Skin of body (tissue), 1 donor: ENCODE measurements at regions not wholly inside any gene's neighbourhood (a gene's known extent, or its start where the extent isn't known, plus 50 kb on each side); places are given as distances from the start of the nearest gene placed in this dataset.
"Not testable (repeated sequence)": the region's sequence is repeated elsewhere in the genome, so short reads cannot be mapped to it uniquely, and the experiment has no call there.

Experiments
- DNase-seq: peaks from one replicate; lab custom pipeline; 2025; lab: John Stamatoyannopoulos, UW

DNA sequence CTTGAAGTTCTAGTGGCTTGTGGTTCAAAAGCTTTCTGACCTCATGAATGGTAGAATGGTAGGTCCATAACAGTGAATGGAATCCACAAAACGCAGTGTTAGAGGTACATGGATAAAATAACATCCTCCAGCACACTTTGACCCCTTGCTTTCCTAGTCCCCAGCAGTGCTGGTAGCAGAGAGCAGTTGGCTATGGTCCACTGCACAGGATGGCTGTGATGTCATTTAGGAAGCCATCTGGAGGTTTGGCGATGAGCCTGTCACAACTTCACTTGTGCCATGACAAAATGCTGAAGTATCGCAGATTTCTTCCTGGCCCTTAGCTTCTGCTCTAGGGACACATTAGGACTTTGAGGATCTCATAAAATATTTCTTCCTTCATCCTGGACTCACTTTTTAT lies 300.0 kb upstream of the FZD8 start:
- no peak for DNase-seq

- DNase-seq = peak; percentile 44
Measured at GRCh38 chr10:35940141-35941041, 298.3 kb upstream of the FZD8 start.

DNA sequence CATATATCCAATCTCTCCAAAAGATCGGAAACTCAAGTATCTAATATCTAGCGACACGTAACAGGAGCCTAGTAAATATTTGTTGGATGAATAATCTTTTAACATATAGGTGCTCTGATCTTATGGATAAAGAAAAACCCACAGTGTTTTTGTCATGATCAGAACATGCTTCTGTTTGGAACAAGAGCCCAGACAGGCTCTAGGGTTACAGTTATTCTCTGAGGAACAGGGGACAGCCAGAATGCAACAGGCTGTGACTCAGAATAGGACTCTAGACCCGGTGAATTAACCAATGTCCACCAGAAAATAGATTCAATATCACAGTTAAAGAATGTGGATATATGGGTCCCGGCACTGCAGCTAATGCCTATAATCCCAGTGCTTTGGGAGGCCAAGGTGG lies 296.1 kb upstream of the FZD8 start:
- DNase-seq = no peak

DNA sequence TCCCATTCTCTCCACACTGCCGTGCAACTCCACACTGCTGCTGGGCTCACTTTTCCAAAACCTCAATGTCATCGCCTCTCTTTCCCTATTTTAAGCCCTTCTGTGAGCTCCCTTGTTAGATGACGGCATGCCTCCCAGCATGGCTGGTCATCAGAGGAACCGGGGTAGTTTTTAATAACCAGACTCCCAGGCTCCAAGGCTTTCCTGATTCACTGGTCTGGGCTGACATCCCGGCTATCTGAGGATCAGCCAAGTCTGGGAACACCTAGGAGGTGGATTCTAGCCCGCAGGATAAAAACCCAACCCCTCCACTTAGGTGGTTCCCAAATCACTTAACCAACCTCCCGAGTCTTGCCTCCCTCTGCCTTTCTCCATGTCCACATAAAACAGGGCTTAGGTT lies 295.4 kb upstream of the FZD8 start:
- no peak for DNase-seq

- no peak for DNase-seq
Measured at GRCh38 chr10:35934642-35934995, 292.5 kb upstream of the FZD8 start.

DNA sequence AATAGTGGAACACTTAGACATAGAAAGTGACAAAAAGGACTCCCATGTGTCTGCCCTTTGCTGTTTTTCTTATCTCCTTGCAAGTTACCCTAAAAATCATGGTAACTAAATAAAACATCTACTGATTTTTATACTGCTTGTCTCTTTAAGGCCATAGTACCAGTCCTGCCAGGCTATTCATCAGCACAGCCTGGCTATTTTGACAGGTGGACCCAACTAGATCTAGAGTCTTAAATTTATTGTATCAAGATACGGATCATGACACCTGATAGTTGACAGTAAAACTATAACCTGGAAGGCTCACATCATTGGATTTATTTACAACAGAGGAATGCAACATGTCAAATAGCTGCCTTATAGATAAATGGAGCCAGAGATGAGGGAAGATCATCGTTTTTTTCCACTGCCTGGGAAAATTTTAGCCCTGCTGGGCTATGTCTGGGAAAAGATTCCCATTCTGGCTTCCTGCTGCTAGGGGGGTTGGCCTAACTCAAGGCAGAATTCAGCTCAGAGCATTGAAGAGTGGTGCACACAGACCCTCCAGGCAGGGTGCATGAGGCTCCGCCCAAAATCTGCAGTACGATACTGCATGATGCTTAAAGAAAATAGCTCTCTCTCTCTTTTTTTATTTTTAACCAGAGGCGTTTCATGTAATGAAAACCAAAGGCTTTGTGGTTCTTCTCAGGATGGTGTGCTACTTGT lies 292.0 kb upstream of the FZD8 start:
- no peak for DNase-seq

DNA sequence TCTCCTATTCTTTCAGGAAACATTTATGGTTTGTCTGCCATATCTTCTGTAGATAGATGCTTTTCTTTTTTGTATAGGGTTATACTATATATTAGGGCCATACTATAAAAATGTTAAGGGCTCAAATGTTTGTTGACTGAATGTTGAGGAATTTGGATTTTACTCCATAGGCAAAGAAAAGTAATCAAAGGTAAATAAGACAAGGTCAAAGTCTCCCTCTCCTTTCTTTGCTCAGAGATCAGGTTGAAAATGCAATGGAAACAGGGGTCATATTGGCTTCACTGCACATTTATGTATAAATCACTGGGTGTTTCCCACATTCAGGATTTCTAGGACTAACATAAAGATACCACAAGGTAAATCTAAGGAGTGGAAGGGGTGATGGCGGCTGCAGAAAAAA lies 291.4 kb upstream of the FZD8 start:
- DNase-seq = no peak

DNA sequence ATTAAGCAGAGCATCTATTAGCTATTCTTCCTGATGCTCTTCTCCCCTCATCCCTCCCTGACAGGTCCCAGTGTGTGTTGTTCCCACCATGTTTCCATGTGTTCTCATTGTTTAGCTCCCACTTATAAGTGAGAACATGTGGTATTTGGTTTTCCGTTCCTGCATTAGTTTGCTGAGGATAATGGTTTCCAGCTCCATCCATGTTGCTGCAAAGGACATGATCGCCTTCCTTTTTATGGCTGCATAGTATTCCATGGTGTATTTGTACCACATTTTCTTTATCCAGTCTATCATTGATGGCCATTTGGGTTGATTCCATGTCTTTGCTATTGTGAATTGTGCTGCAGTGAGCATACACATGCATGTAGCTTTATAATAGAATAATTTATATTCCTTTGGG lies 287.9 kb upstream of the FZD8 start:
- not testable (repeated sequence) for DNase-seq

DNA sequence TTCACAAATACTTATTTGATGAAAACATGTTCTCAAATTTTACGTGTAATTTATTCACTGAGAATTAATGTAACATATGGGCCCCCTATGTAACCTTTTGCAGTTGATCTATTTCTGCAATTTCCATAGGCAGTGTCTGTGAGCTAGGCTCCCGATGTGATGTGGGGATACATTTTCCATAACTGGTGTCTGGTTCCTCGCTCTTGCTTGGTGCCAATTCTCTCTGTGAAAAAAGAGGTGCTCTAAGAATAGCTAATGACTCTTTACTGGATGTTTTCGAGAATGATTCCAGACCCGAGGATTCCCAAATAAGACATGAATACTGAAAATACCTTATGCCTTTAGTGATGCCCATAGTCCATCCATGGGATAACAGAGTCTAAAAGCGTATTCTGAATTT lies 286.7 kb upstream of the FZD8 start:
- DNase-seq = peak; percentile 39

GRCh38 chr10:35927990-35928488 lies 285.9 kb upstream of the FZD8 start:
- no peak for DNase-seq

DNA sequence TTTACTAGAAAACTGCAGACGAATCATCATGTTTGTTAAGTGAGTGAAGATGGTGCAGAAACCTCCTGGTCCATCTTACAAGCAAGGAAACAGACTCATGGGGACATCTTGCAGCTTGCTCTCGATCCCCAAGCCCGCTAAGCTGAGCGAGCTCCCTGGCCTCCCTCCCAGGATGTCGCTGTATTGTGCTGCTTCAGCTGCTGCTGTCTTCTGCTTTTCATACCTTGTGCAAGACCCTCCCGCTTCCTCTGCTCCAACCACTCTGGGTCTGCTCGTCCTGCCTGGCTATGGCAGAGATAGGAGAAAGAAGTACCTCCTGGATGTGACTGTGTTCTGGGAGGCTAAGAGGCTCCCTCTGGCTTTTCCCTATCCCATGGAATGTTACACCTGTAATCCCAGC lies 285.2 kb upstream of the FZD8 start:
- DNase-seq = no peak

DNA sequence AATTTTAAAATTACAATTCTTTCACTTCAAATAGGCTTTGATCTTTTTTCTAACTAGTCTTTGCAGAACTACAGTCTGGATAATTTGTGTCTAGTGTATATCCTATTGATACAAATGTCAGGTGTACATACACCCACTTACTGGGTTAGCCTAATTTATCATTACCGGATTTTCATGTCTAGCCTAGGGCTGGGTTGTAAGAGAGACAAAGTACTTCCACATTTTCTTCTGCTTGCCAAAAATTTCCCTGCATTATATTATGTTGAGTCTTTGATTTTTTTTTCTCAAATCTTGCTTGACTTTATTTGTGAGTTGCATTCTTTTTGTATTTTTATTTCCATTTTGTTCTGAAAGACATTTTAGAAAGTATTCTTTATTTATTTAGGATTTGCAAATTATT lies 284.8 kb upstream of the FZD8 start:
- DNase-seq = no peak

DNA sequence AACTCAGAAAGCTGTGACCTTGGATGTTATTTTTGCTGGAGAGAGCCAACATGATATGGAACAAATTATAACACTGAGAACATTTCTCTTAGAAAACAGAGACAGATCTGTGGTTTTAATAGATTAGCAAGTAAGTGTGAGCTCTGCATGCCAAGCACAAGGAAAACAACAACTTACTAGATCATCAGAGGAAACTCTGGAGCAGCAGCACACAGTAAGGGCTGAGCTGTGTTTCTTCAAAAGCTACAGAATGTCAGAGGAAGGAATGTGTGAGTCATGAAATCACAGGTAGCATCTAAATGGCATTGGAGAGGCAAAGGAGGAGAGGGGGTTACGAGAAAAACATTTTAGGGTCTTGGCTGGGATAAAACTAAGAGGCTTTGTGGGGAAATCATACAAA lies 283.4 kb upstream of the FZD8 start:
- DNase-seq = peak; percentile 44

- DNase-seq = no peak
Measured at GRCh38 chr10:35924759-35925158, 282.7 kb upstream of the FZD8 start.

DNA sequence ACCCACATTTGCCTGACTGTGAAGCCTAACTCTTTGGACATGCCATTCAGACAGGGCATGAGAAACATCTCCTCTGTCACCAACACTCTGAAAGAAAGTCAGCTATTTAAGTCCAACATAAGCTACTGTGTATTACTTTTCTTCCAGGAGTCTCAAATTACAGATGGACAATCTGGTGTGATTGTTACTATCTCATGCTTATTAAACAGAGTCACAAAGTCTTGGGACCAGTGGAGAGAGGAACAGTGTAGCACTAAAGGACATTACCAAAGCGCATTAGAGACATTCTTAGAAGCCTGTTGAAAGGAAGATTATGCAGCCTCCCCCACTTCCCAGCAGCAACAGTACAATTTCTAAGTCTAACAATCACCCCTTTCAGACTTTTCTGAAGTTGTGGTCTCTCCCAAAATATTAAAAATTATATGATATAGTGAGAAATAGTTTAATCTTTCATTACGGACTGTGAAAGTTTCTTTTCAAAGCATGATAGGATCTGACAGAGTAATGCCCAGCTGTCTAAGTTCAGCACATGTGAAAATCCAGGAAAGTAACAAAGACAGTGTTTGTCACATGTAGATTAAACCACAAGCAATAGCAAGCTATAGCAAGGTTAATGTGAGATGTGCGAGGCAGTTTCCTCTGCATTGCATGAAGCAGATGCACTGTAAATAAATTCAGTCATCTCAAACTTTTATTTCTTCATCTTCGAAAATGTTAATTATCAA lies 280.9 kb upstream of the FZD8 start:
- DNase-seq = no peak

DNA sequence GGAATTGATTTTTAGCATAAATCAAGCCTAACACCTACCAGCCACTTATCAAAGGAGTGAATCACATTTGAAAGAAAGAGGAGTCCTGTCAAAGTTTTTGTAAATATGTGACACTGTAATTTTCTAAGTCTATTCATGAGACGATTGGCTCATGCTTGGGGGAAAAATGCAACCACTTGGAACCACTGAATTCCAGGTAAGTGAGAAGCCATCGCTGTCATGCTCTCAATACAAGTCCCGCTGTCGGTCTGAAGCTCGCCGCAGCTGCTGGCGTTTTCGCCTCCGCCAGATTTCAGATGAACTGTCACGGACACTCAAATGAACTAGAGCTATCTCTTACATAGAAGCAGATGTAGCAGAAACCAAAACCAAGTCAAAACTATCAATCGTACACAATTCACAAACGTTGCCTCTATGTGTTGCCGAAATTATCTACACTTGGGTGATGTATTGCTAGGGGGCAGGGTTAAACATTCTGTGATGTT lies 279.8 kb upstream of the FZD8 start:
- DNase-seq = no peak

GRCh38 chr10:35916791-35917190 lies 274.7 kb upstream of the FZD8 start:
- no peak for DNase-seq

DNA sequence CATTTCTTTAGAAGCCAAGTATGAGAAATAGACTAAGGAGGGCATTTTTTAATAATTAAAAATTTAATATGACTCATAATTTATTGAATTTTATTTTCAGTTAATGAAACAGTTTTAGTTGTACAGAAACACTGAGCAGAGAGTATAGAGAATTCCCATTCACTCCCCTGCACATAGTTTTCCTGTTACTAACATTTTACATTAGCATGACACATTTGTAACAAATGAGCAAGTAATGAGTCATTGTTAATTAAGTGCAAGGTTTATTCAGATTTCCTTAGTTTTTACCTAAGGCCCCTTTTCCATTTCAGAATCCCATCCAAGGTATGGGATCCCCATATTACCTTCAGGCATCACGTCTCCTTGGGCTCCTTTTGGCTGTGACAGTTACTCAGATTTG lies 271.5 kb upstream of the FZD8 start:
- DNase-seq = no peak

DNA sequence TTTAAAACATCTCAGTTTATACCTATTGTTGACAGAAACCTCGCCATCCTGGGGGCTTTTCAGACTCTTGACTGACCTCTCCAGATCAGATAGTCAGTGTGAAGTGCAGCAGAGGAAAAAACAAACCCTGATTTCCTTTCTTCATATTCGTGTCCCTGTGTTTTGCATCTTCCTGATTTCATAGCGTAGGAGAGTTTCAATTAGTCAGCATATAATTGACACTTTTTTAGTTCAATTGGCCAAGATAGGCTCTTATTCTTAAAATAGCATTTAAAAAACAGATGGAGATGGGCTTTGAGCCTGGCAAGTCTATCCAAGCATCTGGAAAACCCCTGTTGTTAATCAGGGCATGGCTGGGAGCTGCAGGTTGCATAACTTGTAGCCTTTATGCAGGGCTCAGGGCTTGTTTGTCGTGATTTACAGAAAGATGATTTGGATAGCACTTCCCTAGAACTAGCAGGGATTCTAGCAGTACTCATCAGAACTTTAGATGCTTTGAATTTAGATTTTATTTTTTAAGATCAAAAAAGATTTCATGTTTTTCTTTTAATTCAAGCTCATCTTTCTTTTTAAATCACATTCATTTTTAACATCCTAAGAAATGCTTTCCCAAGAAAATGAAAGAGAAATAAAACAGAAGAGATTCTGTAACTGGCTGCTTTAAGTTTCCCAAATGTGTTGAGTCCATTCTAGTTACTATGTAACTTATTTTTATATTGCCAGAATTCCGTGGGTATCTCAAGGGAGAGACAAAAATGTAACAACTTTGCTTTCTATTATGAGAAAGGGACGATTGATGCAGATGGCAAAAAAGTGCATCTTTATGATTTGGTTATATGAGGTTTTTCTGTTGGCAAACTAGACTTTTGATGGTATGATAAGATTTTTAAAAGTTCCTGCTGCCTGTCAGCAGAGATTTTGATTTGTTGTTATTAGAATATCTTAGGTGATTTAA lies 270.8 kb upstream of the FZD8 start:
- DNase-seq = no peak

- no peak for DNase-seq
Measured at GRCh38 chr10:35911954-35912353, 269.9 kb upstream of the FZD8 start.

GRCh38 chr10:35911233-35911632 lies 269.1 kb upstream of the FZD8 start:
- no peak for DNase-seq
